Esophagus muscularis mucosa (tissue), 4 donors: ENCODE measurements at regions not wholly inside any gene's neighbourhood (a gene's known extent, or its start where the extent isn't known, plus 50 kb on each side); places are given as distances from the start of the nearest gene placed in this dataset.

Experiments
- DNase-seq: peaks from one replicate; pipeline ENCODE4 v3.0.0-alpha.2; 2017; ENCODE audit errors: extremely low spot score
- H3K27ac ChIP-seq, 4 donors: fragments of 200-600 bp; sonication (generic); replicated peaks in 1 of 4; 1 replicate in 3 of 4; 2 replicates in 1 of 4; pipeline ENCODE4 v1.5.1; 2016 to 2019; ENCODE audit warnings: mild to moderate bottlenecking in 1 of 4
- H3K27me3 ChIP-seq, 4 donors: fragments of 200-600 bp; sonication (generic); one replicate each; pipeline versions ENCODE4 v1.5.1 to v1.6.0; 2016 to 2019
- H3K36me3 ChIP-seq, 4 donors: fragments of 200-600 bp; sonication (generic); one replicate each; pipeline ENCODE4 v1.5.1; 2016 to 2019
- H3K4me1 ChIP-seq, 4 donors: fragments of 200-600 bp; sonication (generic); one replicate each; pipeline ENCODE4 v1.5.1; 2016 to 2019
- H3K4me3 ChIP-seq, 4 donors: fragments of 200-600 bp; sonication (generic); 1 replicate in 2 of 4; 2 replicates in 2 of 4; pipeline ENCODE4 v1.5.1; 2016 to 2019; ENCODE audit warnings: mild to moderate bottlenecking in 4 of 4, moderate library complexity in 1 of 4
- H3K9me3 ChIP-seq, 4 donors: fragments of 200-600 bp; sonication (generic); 1 replicate in 3 of 4; 2 replicates in 1 of 4; pipeline ENCODE4 v1.5.1; 2016 to 2019
- CTCF ChIP-seq, 3 experiments: fragments of 200-600 bp in 2 of 3; fragments of 450-650 bp in 1 of 3; sonication (generic) in 2 of 3; IDR thresholded peaks; one replicate each; pipeline ENCODE4 v1.5.1; 2017 to 2019; ENCODE audit warnings: antibody characterized with exemption in 3 of 3, mild to moderate bottlenecking in 2 of 3, moderate library complexity in 1 of 3
- EP300 ChIP-seq: sonication (generic); formaldehyde crosslinking; IDR thresholded peaks from one replicate; pipeline ENCODE4 v1.6.1; 2017; ENCODE audit warnings: antibody characterized with exemption
- POLR2A ChIP-seq: fragments of 450-650 bp; IDR thresholded peaks from one replicate; pipeline ENCODE4 v1.6.1; 2017; ENCODE audit warnings: antibody characterized with exemption, moderate library complexity, mild to moderate bottlenecking, low read depth
- POLR2AphosphoS5 ChIP-seq, 2 donors: sonication (generic); formaldehyde crosslinking; IDR thresholded peaks; one replicate each; pipeline ENCODE4 v1.6.1; 2017; ENCODE audit warnings: antibody characterized with exemption in 2 of 2
- WGBS: methylation state at CpG from one replicate; pipeline ENCODE4 v1.1.5; 2018; 5-methylcytosine and 5-hydroxymethylcytosine counted together
- intact Hi-C: fragments of 100-400 bp; cut with DNase I; formaldehyde crosslinking; loops from one replicate; pipeline ENCODE4 v1.15.1; 2023

GRCh38 chr4:99724067-99724466 is 66.4 kb upstream of the C4orf54 start:
- TF ChIP-seq POLR2AphosphoS5 (IDR thresholded peaks at IDR 0.05) (no peak), CTCF (IDR thresholded peaks at IDR 0.05) (no peak), EP300 (no peak), POLR2A (no peak)
- no peak overlapping the region for H3K4me3 ChIP-seq
- H3K9me3 ChIP-seq = no peaks in the 10 kb centered on the region
- H3K4me1 ChIP-seq = peaks cover 23 to 54% (median 45%) of the 10 kb centered on the region in 4 donors
- no peaks in the 10 kb centered on the region for H3K36me3 ChIP-seq
- no peak for DNase-seq
- peak overlapping the region; percentile 67 to 83 (median 80) for H3K27ac ChIP-seq
- intact Hi-C loops = loop anchor here (10.0 kb wide), 2 partner anchors 161 to 221 kb away; partner anchors contain the start of gene DNAJB14
- no peaks in the 10 kb centered on the region for H3K27me3 ChIP-seq

- no peaks in the 10 kb centered on the region for H3K9me3 ChIP-seq
- intact Hi-C loops = loop anchor here (2.0 to 10.0 kb wide), 3 partner anchors 161 to 221 kb away; partner anchors contain the start of gene DNAJB14
- H3K4me1 ChIP-seq = peaks cover 23 to 54% (median 46%) of the 10 kb centered on the region in 4 donors
- DNase-seq = no peak
- 16% methylated on average over 3 of the region's 3 CpGs for WGBS
- H3K27ac ChIP-seq = peak overlapping the region; percentile 79 to 83 (median 81)
- TF ChIP-seq EP300 (no peak), POLR2A (no peak), CTCF (IDR thresholded peaks at IDR 0.05) (no peak), POLR2AphosphoS5 (IDR thresholded peaks at IDR 0.05) (peak; percentile 82 to 93)
- H3K4me3 ChIP-seq = no peak overlapping the region
- H3K36me3 ChIP-seq = no peaks in the 10 kb centered on the region
- H3K27me3 ChIP-seq = no peaks in the 10 kb centered on the region
Observed at GRCh38 chr4:99723612-99724011, 66.0 kb upstream of the C4orf54 start.

DNA sequence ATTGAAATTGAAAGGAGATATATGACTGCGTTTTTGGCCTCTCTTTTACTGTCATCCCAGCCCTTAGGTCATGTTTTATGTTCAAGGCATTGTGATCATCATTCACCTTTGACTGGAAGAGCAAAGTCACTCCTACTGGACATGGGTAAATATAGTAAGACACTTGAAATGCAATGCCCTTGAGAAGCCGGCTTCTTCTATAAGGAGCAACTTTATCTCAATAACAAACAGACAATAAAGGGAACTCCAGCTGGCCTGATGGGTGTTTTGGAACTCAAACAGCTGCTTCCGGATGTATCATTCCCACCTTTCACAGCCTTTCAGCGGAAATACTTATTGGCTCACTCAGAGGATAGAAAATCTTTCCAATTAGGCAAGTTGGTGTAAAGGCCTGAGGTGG is 65.1 kb upstream of the C4orf54 start:
- Histone ChIP-seq H3K4me3 (no peak overlapping the region), H3K27me3 (no peaks in the 10 kb centered on the region), H3K4me1 (peaks cover 23 to 54% (median 46%) of the 10 kb centered on the region in 4 donors), H3K27ac (peak overlapping the region; percentile 79 to 83 (median 81)), H3K36me3 (no peaks in the 10 kb centered on the region), H3K9me3 (no peaks in the 10 kb centered on the region)
- no peak for TF ChIP-seq CTCF (IDR thresholded peaks at IDR 0.05)
- TF ChIP-seq POLR2A = no peak
- no peak for TF ChIP-seq EP300
- TF ChIP-seq POLR2AphosphoS5 (IDR thresholded peaks at IDR 0.05) = no peak
- no peak for DNase-seq
- WGBS = 63% methylated on average over 4 of the region's 4 CpGs
- intact Hi-C loops = loop anchor here (2.0 to 10.0 kb wide), 3 partner anchors 160 to 222 kb away; partner anchors contain the start of gene DNAJB14

DNA sequence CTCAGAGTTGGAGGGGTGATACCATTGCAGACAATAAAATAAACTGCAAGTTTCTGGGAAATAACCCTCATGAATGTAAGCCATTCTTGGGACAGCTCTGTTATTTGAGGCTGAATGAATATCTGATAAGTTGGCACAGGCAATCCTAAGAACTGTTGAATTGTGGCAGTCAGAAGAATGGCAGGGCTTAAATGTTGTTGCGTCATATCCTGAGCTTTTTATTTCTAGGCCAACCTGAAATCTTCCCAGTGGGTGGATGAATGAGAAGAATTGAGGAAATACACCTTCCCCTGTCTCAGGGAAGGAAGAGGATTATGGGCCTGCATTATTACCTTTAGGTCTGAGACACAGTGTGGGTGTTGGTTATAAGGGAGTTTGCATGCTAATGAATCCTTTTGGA is 64.4 kb upstream of the C4orf54 start:
- peaks cover 23 to 57% (median 49%) of the 10 kb centered on the region in 4 donors for H3K4me1 ChIP-seq
- no peaks in the 10 kb centered on the region for H3K27me3 ChIP-seq
- H3K4me3 ChIP-seq = no peak overlapping the region
- TF ChIP-seq CTCF (IDR thresholded peaks at IDR 0.05) (no peak), EP300 (no peak), POLR2A (no peak), POLR2AphosphoS5 (IDR thresholded peaks at IDR 0.05) (no peak)
- H3K9me3 ChIP-seq = no peaks in the 10 kb centered on the region
- H3K27ac ChIP-seq = peak overlapping the region; percentile 79 to 83 (median 81)
- 100% methylated on average over 1 of the region's 1 CpG for WGBS
- intact Hi-C loops = loop anchor here (2.0 to 10.0 kb wide), 3 partner anchors 159 to 223 kb away; partner anchors contain the start of gene DNAJB14
- DNase-seq = no peak
- H3K36me3 ChIP-seq = no peaks in the 10 kb centered on the region

GRCh38 chr4:99720206-99720605 is 62.6 kb upstream of the C4orf54 start:
- no peaks in the 10 kb centered on the region for H3K9me3 ChIP-seq
- no peaks in the 10 kb centered on the region for H3K36me3 ChIP-seq
- peaks cover 23 to 60% (median 50%) of the 10 kb centered on the region in 4 donors for H3K4me1 ChIP-seq
- DNase-seq = no peak
- TF ChIP-seq POLR2AphosphoS5 (IDR thresholded peaks at IDR 0.05) (no peak), CTCF (IDR thresholded peaks at IDR 0.05) (no peak), EP300 (no peak), POLR2A (no peak)
- no peaks in the 10 kb centered on the region for H3K27me3 ChIP-seq
- intact Hi-C loops = loop anchor here (10.0 kb wide), 2 partner anchors 165 to 225 kb away; partner anchors contain the start of gene DNAJB14
- peak overlapping the region in 3 of 4 donors; percentile 10 to 83 (median 80) for H3K27ac ChIP-seq
- no peak overlapping the region for H3K4me3 ChIP-seq
